Progenitor cell of endocrine pancreas (in vitro differentiated cells): ENCODE measurements at regions not wholly inside any gene's neighbourhood (a gene's known extent, or its start where the extent isn't known, plus 50 kb on each side); places are given as distances from the start of the nearest gene placed in this dataset.

Experiments used
- DNase-seq: peaks from one replicate; pipeline ENCODE4 v3.0.0; 2021; ENCODE audit warnings: low spot score; ENCODE audit not compliant: unreplicated experiment
- H3K27ac Mint-ChIP-seq: 2 replicates; pipeline ENCODE4 v1.8.0; 2021; ENCODE audit warnings: mild to moderate bottlenecking, moderate library complexity, mixed read lengths
- H3K27me3 Mint-ChIP-seq: 2 replicates; pipeline ENCODE4 v1.8.0; 2021; ENCODE audit warnings: mixed read lengths
- H3K36me3 Mint-ChIP-seq: 2 replicates; pipeline ENCODE4 v1.8.0; 2022; ENCODE audit warnings: mixed read lengths; ENCODE audit not compliant: insufficient read depth
- H3K4me1 Mint-ChIP-seq: 2 replicates; pipeline ENCODE4 v1.8.0; 2021; ENCODE audit warnings: low read depth, mixed read lengths
- H3K4me3 Mint-ChIP-seq: 2 replicates; pipeline ENCODE4 v1.8.0; 2021; ENCODE audit warnings: low read depth, mild to moderate bottlenecking, moderate library complexity, mixed read lengths
- H3K9me3 Mint-ChIP-seq: 2 replicates; pipeline ENCODE4 v1.8.0; 2021; ENCODE audit warnings: low read depth, mixed read lengths
- CTCF ChIP-seq: fragments of 200-600 bp; sonication (generic); IDR thresholded peaks from one replicate; pipeline ENCODE4 v1.5.0; 2021; ENCODE audit warnings: antibody characterized with exemption, mild to moderate bottlenecking; ENCODE audit not compliant: unreplicated experiment

GRCh38 chrX:95889279-95889678 lies 795.4 kb upstream of the DIAPH2 start:
- H3K9me3 Mint-ChIP-seq = no peaks in the 10 kb centered on the region
- no peaks in the 10 kb centered on the region for H3K27me3 Mint-ChIP-seq
- peaks cover 9% of the 10 kb centered on the region for H3K4me1 Mint-ChIP-seq
- H3K4me3 Mint-ChIP-seq = no peak overlapping the region
- DNase-seq = no peak
- TF ChIP-seq CTCF = no peak
- no peaks in the 10 kb centered on the region for H3K36me3 Mint-ChIP-seq
- no peak overlapping the region for H3K27ac Mint-ChIP-seq

GRCh38 chrX:95893636-95894035 lies 791.0 kb upstream of the DIAPH2 start:
- Mint-ChIP-seq H3K36me3 (no peaks in the 10 kb centered on the region), H3K27me3 (no peaks in the 10 kb centered on the region), H3K4me1 (peaks cover 9% of the 10 kb centered on the region), H3K4me3 (no peak overlapping the region), H3K9me3 (no peaks in the 10 kb centered on the region), H3K27ac (no peak overlapping the region)
- no peak for DNase-seq
- TF ChIP-seq CTCF = no peak

- Mint-ChIP-seq H3K27me3 (no peaks in the 10 kb centered on the region), H3K4me1 (peaks cover 8% of the 10 kb centered on the region), H3K9me3 (no peaks in the 10 kb centered on the region), H3K4me3 (no peak overlapping the region), H3K36me3 (no peaks in the 10 kb centered on the region), H3K27ac (no peak overlapping the region)
- TF ChIP-seq CTCF = no peak
- no peak for DNase-seq
Measured at GRCh38 chrX:95903490-95903889, 781.2 kb upstream of the DIAPH2 start.

- no peaks in the 10 kb centered on the region for H3K36me3 Mint-ChIP-seq
- TF ChIP-seq CTCF = no peak
- no peak for DNase-seq
- H3K4me3 Mint-ChIP-seq = no peak overlapping the region
- peaks cover 8% of the 10 kb centered on the region for H3K4me1 Mint-ChIP-seq
- H3K27ac Mint-ChIP-seq = no peak overlapping the region
- no peaks in the 10 kb centered on the region for H3K27me3 Mint-ChIP-seq
- H3K9me3 Mint-ChIP-seq = no peaks in the 10 kb centered on the region
Measured at GRCh38 chrX:95903975-95904374, 780.7 kb upstream of the DIAPH2 start.

- no peak for DNase-seq
- H3K4me1 Mint-ChIP-seq = peaks cover 9% of the 10 kb centered on the region
- no peaks in the 10 kb centered on the region for H3K27me3 Mint-ChIP-seq
- no peak for TF ChIP-seq CTCF
- no peak overlapping the region for H3K4me3 Mint-ChIP-seq
- H3K9me3 Mint-ChIP-seq = no peaks in the 10 kb centered on the region
- no peak overlapping the region for H3K27ac Mint-ChIP-seq
- no peaks in the 10 kb centered on the region for H3K36me3 Mint-ChIP-seq
Measured at GRCh38 chrX:95907081-95907480, 777.6 kb upstream of the DIAPH2 start.
